GM15510 (cell line): ENCODE measurements at regions not wholly inside any gene's neighbourhood (a gene's known extent, or its start where the extent isn't known, plus 50 kb on each side); places are given as distances from the start of the nearest gene placed in this dataset.

Experiments
- POLR2A ChIP-seq: IDR thresholded peaks from 3 replicates; pipeline ENCODE4 v1.6.1; 2011; ENCODE audit warnings: borderline replicate concordance; ENCODE audit not compliant: insufficient read length; ENCODE audit errors: extremely low read depth

- TF ChIP-seq POLR2A = no peak
Measured at GRCh38 chr1:147099192-147099591, 73.1 kb downstream of the PRKAB2 start.

GRCh38 chr1:147095691-147096090 lies 76.6 kb downstream of the PRKAB2 start:
- TF ChIP-seq POLR2A = no peak

DNA sequence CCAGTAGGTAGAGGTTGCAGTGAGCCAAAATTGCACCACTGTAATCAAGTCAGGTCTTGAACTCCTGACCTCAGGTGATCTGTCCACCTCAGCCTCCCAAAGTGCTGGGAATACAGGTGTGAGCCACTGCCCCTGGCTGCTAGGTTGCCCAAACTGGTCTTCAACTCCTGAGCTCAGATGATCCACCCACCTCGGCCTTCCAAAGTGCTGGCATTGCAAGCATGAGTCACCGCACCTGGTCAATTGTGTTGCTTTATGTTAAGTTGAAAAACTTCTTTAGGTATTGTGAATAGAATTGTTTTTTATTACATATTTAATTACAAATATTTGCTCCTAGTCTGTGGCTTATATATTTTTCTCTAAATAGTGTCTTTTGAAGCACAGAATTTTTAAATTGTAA lies 80.5 kb downstream of the PRKAB2 start:
- TF ChIP-seq POLR2A = no peak

DNA sequence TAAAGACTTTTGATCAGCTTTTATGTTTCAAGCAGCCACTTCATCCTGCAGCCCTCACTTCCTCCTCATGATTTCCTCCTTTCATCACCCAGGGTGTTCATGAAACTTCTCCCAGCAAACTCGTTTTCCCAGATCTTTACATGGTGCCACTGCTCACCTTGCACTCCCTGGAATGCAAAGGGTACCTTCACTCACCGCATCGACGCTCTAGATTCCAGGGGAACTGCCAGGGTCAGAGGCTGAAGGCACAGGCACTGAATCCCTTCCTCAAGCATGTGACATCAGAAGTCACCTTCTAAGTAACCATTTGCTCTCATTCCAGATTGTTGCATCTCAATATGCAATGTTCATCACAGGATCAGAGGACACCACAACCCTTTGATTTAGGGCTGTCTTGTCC lies 82.8 kb downstream of the PRKAB2 start:
- TF ChIP-seq POLR2A = no peak

DNA sequence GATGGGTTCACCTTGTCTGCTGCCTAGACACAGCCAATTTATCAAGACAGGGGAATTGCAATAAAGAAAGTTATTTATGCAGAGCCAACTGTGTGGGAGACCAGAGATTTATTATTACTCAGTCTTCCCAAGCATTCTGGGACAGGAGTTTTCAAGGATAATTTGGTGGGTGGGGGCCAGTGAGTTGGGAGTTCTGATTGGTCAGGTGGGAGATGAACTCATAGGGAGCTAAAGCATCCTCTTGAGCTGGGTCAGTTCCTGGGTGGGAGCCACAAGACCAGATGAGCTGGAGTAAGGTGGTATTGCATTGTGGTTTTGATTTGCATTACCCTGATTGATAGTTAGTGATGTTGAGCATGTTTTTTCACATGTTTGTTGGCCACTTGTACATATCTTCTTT lies 86.1 kb downstream of the PRKAB2 start:
- no peak for TF ChIP-seq POLR2A

GRCh38 chr1:147084273-147085096 lies 87.8 kb downstream of the PRKAB2 start:
- TF ChIP-seq POLR2A = peak; percentile 99

- TF ChIP-seq POLR2A = no peak
Measured at GRCh38 chr1:147083919-147084272, 88.4 kb downstream of the PRKAB2 start.

DNA sequence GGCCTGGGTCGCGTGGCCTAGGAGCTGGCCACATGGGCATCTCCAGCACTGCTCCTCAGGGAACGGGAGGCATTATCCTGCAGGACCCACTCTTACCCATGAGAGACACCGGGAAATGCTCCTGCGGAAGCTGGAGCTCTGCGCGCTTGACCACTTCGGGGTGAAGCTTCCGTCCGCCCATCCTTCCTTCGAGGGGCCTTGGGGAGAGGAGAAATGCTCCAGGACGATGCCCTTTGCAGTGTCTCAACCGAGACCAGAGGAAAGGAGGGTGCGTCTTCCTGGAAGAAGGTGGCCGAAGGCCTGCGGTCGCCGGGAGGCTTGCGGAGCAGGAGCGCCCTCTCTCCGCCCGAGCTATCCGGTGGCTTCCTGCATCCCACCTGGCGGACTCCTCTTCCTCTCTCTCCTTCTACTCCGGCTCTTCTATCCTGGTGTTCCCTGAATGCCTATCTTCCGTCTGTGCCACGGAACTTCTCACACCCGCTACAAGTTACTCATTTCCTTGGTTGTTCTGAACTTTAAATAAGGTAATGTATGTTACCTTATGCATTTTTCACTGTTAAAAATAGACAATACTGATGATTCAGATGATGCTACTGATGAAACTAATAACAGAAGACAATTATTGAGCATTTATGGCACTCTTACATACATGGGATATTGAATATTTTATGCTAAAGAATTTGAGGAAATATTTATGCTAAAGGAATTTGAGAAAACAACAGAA lies 91.4 kb downstream of the PRKAB2 start:
- no peak for TF ChIP-seq POLR2A

- no peak for TF ChIP-seq POLR2A
Measured at GRCh38 chr1:147080006-147080661, 92.1 kb downstream of the PRKAB2 start.

DNA sequence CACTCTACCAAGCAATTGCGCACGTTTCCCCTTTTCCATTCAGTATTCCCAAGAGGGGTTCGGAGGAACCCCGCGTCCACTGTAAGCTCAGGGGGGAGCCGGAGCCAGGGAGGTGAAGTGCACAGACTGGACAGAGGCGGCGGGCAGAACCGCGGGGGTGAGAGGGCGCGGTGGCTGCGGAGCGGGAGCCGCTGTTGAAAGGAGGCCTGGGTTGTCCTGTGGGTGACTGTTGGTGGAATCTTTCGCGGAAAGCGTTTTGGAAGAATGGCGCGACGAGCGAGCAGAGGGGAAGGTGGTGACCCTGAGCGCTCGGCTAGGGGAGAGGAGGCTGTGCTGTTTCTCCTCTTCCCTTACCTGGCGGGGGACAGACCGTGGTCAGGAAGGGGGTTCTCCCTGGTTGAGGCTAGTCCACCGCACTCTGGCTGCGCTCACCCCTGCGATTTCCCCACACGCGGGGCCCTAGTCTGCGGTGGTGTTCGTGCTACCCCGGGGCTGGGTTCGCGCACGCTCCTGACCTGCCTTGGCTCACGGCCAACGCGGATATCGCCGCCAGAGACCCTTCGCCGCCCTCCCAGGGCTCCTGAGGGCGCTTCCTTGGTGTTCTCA lies 92.8 kb downstream of the PRKAB2 start:
- TF ChIP-seq POLR2A = no peak

- TF ChIP-seq POLR2A = no peak
Measured at GRCh38 chr1:147078606-147079399, 93.5 kb downstream of the PRKAB2 start.

DNA sequence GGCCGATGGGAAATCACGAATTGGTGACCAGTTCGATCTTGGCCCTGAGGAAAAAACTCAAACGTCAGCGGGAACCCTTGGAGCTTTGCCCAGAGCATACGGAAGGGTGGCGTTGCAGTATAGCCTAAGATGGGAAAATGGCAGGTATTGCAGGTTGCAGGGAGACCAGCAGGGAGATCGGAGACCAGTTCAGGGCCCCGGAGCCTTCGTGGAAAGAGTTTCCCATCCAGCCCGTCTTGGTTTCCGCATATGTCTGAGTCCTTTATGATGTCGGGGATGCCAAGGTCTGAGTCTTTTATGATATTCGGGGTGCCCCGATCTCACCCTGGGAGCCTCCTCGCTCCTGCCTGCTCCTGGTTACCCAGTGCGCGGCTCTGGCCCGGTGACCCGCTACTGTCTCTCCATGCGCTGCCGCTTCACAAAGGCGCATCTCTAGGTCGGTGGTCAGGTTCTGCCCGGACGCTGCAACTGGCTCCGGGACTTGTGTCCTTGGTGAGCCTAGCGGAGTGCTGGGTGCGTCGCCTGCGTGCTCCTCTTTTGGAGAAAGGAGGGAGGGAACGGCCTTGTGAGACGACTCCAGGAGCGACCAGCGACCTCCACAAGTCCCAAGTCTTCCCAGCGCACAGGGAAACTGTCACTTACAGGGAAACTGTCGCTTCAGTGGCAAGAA lies 94.2 kb downstream of the PRKAB2 start:
- no peak for TF ChIP-seq POLR2A

DNA sequence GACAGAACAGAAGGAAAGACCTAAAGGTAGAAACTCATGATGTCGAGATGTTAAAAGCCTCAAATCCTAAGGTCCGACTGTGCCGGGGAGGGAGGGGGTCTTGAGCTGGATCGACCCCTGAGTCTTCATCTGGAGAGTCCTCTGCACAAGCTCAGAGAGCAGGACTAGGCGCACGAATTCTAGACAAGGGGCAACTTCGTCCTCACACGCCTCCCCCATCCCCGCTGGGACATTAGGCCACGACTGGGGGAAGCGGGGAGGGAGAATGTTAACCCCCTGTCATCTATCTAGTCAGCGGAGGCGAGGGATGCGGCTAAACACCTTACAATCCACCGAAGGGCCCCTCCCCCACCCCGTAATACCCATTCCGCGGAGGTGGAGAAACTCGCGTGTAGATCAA lies 94.7 kb downstream of the PRKAB2 start:
- no peak for TF ChIP-seq POLR2A

DNA sequence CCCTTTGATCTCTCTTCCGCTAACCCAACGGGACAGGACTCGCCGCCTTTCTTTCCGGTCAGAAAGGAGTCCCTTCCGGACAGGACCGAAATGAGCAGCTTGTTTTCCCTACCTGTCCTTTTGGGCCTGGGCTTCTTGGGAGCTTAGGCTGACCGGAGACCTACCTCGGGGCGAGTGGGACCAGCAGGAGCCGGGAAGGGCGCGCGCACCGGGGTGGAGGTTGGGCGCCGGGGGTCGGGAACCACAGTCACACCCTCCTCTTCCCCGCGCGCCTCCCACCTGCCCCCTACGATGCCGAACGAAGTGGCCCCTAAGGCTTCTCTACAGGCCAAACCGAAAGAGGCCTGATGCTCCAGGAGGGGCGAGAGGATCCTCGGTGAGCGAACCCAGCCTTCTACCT lies 95.2 kb downstream of the PRKAB2 start:
- TF ChIP-seq POLR2A = no peak
